ENCODE measurements at regions not wholly inside any gene's neighbourhood (a gene's known extent, or its start where the extent isn't known, plus 50 kb on each side); places are given as distances from the start of the nearest gene placed in this dataset.

DNA sequence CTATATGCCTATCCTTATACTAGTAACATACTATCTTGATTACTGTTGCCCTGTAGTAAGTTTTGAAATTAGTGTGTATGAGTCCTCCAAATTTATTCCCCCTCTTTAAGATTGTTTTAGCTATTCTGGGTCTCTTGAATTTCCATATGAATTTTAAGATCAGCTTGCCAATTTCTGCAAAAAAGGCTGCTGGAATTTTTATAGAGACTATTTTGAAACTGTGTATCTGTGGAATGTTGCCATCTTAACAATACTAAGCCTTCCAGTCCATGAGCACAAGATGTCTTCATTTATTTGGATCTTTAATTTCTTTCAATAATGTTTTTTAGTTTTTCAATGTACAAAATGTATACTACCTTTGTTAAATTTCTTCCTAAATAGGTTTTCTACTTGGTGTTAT, 79.8 kb upstream of the ETV6 start:
- no peaks in the 10 kb centered on the region for H3K4me1 ChIP-seq (replicated peaks in 1 of 2; ENCODE audit: control insufficient read depth in 2 of 2, insufficient read depth in 2 of 2, low read length in 2 of 2)
- H3K9me3 ChIP-seq (replicated peaks; ENCODE audit: control insufficient read depth, insufficient read depth, low read depth, low read length), result no peaks in the 10 kb centered on the region; the same call in 1 of the 2 replicates
- BruUV-seq (replicated peaks), result no TSS peak
- H3K4me2 ChIP-seq (ENCODE audit: insufficient read depth, low read length), result no peak overlapping the region
- ATAC-seq (no peak), FAIRE-seq (no peak), DNase-seq (ENCODE audit: extremely low read depth in 1 of 4, low spot score in 3 of 4) (no peak)
- no peaks in the 10 kb centered on the region for H4K20me1 ChIP-seq (replicated peaks; ENCODE audit: control insufficient read depth, insufficient read depth, low read length)
- ChIA-PET CTCF (ENCODE audit: low intra/inter-chr PET ratio) (no interaction called here), POLR2A (interaction anchor here (0.9 to 1.1 kb wide), 2 partner anchors 9 to 221 kb away, joined by 3 to 5 read pairs; no protein-coding TSS in a partner anchor)
- TF ChIP-seq, protein P1, sequence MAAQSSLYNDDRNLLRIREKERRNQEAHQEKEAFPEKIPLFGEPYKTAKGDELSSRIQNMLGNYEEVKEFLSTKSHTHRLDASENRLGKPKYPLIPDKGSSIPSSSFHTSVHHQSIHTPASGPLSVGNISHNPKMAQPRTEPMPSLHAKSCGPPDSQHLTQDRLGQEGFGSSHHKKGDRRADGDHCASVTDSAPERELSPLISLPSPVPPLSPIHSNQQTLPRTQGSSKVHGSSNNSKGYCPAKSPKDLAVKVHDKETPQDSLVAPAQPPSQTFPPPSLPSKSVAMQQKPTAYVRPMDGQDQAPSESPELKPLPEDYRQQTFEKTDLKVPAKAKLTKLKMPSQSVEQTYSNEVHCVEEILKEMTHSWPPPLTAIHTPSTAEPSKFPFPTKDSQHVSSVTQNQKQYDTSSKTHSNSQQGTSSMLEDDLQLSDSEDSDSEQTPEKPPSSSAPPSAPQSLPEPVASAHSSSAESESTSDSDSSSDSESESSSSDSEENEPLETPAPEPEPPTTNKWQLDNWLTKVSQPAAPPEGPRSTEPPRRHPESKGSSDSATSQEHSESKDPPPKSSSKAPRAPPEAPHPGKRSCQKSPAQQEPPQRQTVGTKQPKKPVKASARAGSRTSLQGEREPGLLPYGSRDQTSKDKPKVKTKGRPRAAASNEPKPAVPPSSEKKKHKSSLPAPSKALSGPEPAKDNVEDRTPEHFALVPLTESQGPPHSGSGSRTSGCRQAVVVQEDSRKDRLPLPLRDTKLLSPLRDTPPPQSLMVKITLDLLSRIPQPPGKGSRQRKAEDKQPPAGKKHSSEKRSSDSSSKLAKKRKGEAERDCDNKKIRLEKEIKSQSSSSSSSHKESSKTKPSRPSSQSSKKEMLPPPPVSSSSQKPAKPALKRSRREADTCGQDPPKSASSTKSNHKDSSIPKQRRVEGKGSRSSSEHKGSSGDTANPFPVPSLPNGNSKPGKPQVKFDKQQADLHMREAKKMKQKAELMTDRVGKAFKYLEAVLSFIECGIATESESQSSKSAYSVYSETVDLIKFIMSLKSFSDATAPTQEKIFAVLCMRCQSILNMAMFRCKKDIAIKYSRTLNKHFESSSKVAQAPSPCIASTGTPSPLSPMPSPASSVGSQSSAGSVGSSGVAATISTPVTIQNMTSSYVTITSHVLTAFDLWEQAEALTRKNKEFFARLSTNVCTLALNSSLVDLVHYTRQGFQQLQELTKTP (IDR thresholded peaks at IDR 0.05; ENCODE audit: low read depth in 1 of 2, partially characterized antibody in 2 of 2), result no peak
- TF ChIP-seq HDGF (IDR thresholded peaks at IDR 0.05) (no peak), HNRNPUL1 (IDR thresholded peaks at IDR 0.05; ENCODE audit: low read length) (no peak), FOXK2 (conservative IDR thresholded peaks at IDR 0.05 in 1 of 2, IDR thresholded peaks at IDR 0.05 in 1 of 2; ENCODE audit: low read depth in 2 of 2) (no peak), ZSCAN32 (CRISPR knock-in tag; IDR thresholded peaks at IDR 0.05) (no peak), KDM1A (IDR thresholded peaks at IDR 0.05) (no peak), TRIM24 (IDR thresholded peaks at IDR 0.05) (no peak), BHLHE40 (IDR thresholded peaks at IDR 0.05; ENCODE audit: low read length) (no peak), ZSCAN29 (IDR thresholded peaks at IDR 0.05) (no peak)
- TF ChIP-seq, protein P2, sequence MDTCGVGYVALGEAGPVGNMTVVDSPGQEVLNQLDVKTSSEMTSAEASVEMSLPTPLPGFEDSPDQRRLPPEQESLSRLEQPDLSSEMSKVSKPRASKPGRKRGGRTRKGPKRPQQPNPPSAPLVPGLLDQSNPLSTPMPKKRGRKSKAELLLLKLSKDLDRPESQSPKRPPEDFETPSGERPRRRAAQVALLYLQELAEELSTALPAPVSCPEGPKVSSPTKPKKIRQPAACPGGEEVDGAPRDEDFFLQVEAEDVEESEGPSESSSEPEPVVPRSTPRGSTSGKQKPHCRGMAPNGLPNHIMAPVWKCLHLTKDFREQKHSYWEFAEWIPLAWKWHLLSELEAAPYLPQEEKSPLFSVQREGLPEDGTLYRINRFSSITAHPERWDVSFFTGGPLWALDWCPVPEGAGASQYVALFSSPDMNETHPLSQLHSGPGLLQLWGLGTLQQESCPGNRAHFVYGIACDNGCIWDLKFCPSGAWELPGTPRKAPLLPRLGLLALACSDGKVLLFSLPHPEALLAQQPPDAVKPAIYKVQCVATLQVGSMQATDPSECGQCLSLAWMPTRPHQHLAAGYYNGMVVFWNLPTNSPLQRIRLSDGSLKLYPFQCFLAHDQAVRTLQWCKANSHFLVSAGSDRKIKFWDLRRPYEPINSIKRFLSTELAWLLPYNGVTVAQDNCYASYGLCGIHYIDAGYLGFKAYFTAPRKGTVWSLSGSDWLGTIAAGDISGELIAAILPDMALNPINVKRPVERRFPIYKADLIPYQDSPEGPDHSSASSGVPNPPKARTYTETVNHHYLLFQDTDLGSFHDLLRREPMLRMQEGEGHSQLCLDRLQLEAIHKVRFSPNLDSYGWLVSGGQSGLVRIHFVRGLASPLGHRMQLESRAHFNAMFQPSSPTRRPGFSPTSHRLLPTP (IDR thresholded peaks at IDR 0.05; ENCODE audit: borderline replicate concordance, extremely low read depth, insufficient read length), result no peak
- TF ChIP-seq, protein P3, sequence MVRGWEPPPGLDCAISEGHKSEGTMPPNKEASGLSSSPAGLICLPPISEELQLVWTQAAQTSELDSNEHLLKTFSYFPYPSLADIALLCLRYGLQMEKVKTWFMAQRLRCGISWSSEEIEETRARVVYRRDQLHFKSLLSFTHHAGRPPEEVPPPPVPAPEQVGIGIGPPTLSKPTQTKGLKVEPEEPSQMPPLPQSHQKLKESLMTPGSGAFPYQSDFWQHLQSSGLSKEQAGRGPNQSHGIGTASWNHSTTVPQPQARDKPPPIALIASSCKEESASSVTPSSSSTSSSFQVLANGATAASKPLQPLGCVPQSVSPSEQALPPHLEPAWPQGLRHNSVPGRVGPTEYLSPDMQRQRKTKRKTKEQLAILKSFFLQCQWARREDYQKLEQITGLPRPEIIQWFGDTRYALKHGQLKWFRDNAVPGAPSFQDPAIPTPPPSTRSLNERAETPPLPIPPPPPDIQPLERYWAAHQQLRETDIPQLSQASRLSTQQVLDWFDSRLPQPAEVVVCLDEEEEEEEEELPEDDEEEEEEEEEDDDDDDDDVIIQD (CRISPR knock-in tag; IDR thresholded peaks at IDR 0.05), result no peak
- no peak overlapping the region for H3K4me3 ChIP-seq
- H3K9me1 ChIP-seq (ENCODE audit: control insufficient read depth, insufficient read depth, low read length), result no peaks in the 10 kb centered on the region
- H2AFZ ChIP-seq (ENCODE audit: low read depth, low read length), result no peak overlapping the region
- H3K9ac ChIP-seq (ENCODE audit: insufficient read depth in 1 of 2, low read depth in 2 of 2, low read length in 2 of 2), result no peak overlapping the region
- no peaks in the 10 kb centered on the region for H3K36me3 ChIP-seq (ENCODE audit: control insufficient read depth, insufficient read depth, low read length)
- H3K79me2 ChIP-seq (ENCODE audit: control insufficient read depth, insufficient read depth, low read length), result no peaks in the 10 kb centered on the region
- no peak overlapping the region for H3K27ac ChIP-seq (ENCODE audit: extremely low read depth, low read depth, low read length)
- intact Hi-C loops (cut with micrococcal nuclease) (no loop called here), in situ Hi-C loops (cut with MboI) (loop anchor here (25.0 kb wide), 2 partner anchors 768 to 1143 kb away; partner anchors contain the start of gene CDKN1B)
- no peaks in the 10 kb centered on the region for H3K27me3 ChIP-seq (ENCODE audit: control insufficient read depth in 2 of 2, insufficient read depth in 2 of 2, low read length in 2 of 2)

Measured in K562 (cell line).